HG03060 (cell line): ENCODE measurements at regions not wholly inside any gene's neighbourhood (a gene's known extent, or its start where the extent isn't known, plus 50 kb on each side); places are given as distances from the start of the nearest gene placed in this dataset.

Experiments used
- ATAC-seq: cut with Tn5 transposase; IDR thresholded peaks from one replicate; pipeline ENCODE4 v1.9.1; 2021; ENCODE audit warnings: low read depth, moderate number of reproducible peaks; ENCODE audit not compliant: unreplicated experiment

GRCh38 chr14:61940666-61941420 is 178.6 kb downstream of the SNAPC1 start:
- no peak for ATAC-seq

- ATAC-seq: no peak
These were observed 179.4 kb downstream of the SNAPC1 start for GRCh38 chr14:61941421-61942150.

- no peak for ATAC-seq
These were observed 186.2 kb downstream of the SNAPC1 start for GRCh38 chr14:61948376-61948775.

DNA sequence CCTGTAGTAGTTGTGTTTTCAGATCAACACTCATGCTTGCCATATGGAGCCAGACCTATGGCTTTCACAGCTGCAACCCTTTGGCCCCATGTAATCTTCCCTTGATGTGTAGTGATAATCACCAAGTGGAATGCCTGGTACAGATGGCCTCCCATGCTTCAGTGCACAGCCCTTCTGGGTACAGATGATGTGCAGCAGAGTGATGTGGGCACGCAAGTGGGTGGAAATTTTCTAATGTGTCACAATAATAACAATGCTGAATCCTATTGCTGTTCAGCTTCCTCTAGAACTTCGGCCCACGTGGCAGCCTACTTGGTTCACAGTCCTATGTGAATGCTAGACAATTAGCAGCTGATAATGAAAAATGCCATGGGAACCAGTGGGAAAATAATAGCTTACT is 188.1 kb downstream of the SNAPC1 start:
- ATAC-seq: no peak

DNA sequence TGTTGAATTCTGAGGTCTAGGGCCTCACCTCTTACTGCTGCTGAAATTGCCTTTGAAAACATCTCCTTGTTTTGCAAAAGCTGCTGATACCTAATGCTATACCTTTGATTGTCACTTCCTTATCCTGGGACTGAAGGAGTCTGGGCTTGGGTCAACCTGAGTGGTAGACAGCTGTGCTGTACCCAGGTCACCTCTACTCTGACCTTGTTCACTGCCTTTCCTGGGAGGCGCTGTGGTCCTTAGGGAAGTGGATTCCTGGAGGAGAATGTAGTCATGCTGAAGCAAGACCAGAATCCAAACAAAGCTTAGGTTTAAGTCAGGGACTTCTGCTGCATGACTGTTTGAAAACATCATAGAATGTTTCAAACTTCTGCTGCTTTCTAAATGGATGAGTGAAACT is 191.4 kb downstream of the SNAPC1 start:
- no peak for ATAC-seq

DNA sequence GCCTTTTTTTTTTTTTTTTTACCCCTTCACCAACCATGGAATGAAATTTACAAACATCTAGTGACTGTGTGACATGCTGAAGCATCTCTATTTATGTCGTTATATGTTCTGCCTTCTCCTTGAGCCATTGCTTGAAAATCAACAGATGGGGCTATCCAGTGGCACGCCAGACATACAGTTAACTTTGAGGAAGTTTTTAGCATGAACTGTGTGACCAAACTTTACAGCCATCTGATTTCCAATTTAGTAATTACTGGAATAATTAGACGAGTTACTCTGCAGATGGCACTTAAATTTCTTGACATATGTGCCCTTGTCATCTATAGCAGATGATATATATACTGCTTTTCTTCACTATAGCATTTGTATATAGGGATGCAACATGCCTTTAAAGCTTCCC is 192.1 kb downstream of the SNAPC1 start:
- no peak for ATAC-seq

- no peak for ATAC-seq
These were observed 194.3 kb downstream of the SNAPC1 start for GRCh38 chr14:61956517-61956916.

- ATAC-seq: no peak
These were observed 197.1 kb downstream of the SNAPC1 start for GRCh38 chr14:61959348-61959747.

DNA sequence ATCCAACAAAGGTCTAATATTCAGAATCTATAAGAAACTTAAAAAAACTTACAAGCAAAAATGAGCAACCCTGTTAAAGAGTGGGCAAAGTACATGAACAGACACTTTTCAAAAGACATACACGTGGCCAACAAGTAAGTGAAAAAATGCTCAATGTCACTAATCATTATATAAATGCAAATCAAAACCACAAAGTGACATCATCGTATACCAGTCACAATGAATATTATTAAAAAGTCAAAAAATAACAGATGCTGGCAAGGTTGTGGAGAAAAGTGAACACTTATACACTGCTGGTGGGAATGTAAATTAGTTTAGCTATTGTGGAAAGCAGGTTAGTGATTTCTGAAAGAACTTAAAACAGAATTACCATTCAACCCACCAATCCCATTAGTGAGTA is 199.1 kb downstream of the SNAPC1 start:
- no peak for ATAC-seq

DNA sequence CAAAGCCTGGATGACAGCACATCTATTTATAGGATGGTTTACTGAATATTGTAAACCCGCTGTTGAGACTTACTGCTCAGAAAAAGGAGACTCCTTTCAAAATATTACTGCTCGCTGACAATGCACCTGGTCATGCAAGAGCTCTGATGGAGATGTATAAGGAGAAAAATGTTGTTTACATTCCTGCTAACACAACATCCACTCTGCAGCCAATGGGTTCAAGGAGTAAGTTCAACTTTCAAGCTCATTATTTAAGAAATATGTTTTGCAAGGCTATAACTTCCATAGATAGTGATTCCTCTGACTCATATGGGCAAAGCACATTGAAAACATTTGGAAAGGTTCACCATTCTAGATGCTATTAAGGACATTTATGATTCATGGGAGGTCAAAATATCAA is 201.7 kb downstream of the SNAPC1 start:
- no peak for ATAC-seq

GRCh38 chr14:61965030-61965745 is 203.0 kb downstream of the SNAPC1 start:
- ATAC-seq: no peak

DNA sequence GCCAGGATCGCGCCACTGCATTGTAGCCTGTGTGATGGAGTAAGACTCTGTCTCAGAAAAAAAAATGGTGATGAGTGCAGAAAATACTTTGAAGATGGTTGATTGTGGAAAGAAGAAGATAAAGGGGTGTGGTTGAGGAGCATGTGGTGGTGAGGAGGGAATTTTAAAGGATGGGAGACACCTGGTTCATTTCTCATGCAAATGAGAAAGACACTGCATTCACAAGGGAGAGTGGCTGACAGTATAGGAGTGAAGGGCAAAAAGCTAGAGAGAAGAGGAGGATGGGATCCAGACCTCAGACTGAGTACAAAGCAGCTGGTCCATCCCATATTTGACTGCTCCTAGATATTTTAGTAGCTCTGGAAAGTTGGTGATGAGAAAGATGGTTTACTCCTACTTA is 206.0 kb downstream of the SNAPC1 start:
- no peak for ATAC-seq

DNA sequence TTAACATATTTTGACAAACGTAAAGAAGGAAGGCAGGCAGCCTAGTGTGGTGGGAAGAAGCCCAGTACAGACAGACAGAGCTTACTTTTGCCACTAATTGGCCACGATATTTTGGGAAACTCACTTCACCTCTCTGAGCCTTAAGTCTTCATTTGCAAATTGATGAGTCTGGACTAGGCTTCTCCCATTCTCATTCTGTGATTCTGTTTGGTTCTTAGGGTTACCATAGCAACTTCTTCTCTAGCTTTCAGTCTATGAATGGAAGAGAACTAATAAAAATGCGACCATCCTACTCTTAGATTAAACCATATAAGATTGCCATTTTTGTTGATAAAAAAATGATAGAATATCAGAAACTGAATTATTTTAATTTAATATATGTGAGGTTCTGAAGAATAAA is 210.5 kb downstream of the SNAPC1 start:
- ATAC-seq: no peak

DNA sequence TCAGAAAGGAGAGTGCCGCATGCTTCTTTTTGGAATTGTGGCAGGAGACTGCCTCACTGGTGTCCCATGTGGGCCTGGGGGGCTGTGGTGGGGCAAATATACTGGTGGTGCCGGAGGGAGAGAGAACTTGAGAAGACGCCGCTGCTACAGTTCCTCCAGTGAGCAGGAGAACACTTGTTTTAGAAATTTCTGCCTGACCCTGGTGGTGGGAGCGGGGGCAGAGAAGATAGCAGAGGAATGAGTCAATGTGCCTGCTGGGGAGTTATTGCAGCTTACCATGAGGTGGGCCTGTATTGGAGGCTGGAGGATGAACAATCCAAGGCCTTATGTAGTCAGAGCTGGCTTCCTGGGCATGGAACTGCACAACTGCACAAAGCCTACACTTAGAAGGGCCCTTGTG is 211.8 kb downstream of the SNAPC1 start:
- ATAC-seq: no peak

GRCh38 chr14:61977217-61977616 is 215.0 kb downstream of the SNAPC1 start:
- no peak for ATAC-seq

DNA sequence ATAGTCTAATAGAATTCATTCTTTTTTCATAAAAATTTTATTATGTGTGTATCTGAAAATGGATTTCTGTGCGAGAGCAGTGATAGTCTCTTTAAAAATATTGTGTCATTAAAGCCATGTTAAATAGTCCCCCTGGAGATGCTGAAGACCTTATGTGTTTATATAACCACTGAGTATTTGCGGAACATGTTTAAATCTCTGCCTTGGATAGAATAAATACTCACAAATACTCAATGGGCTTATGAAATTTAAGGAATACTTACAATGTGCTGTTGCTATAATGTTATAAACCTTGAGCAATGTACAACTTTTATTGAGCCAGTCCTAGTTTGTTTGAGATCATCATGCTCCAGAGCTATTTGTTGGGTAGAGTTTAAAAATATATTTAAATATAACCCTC is 226.0 kb downstream of the SNAPC1 start:
- ATAC-seq: no peak

- ATAC-seq: no peak
These were observed 229.9 kb downstream of the SNAPC1 start for GRCh38 chr14:61992139-61992538.

GRCh38 chr14:61992926-61993325 is 230.7 kb downstream of the SNAPC1 start:
- ATAC-seq: no peak

- ATAC-seq: no peak
These were observed 232.4 kb downstream of the SNAPC1 start for GRCh38 chr14:61994589-61994988.

DNA sequence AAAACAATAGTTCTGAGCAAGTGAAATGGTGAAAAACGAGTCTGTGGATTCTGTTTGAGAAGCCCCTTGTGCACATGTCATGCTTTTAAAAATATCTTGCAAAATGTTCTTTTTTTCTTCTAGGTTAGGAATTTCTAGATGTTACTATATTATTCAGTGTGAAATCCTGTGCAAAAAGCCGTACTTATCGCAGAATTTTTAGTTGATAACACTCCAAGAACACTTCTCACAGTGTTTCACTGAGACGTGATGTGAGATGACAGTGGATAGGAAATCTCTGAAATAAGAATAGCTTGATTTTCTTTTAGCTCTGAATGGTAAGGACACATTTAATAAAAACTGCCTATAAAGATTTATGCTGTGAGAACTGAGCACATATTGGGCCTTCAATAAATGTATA is 234.5 kb downstream of the SNAPC1 start:
- no peak for ATAC-seq

DNA sequence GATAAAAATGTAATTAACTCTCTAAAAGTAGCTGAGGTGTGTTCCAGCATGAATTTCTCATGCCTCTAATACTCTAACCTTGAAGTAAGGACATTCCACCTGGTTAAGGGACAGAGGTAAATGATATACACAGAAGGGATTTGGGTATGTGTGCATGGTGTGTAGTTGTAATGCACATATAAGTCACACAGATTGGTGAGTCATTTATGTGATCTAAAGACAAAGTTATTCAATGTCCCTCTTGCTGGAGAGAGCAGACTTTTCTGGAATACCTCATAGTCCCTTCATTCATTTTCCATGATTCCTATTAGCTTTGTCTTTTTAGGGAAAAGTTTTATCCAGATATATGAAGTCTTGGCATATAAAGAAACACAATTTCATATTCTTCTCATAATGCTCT is 234.9 kb downstream of the SNAPC1 start:
- no peak for ATAC-seq

- no peak for ATAC-seq
These were observed 239.7 kb downstream of the SNAPC1 start for GRCh38 chr14:62001963-62002362.
